ENCODE measurements at regions not wholly inside any gene's neighbourhood (a gene's known extent, or its start where the extent isn't known, plus 50 kb on each side); places are given as distances from the start of the nearest gene placed in this dataset.

DNA sequence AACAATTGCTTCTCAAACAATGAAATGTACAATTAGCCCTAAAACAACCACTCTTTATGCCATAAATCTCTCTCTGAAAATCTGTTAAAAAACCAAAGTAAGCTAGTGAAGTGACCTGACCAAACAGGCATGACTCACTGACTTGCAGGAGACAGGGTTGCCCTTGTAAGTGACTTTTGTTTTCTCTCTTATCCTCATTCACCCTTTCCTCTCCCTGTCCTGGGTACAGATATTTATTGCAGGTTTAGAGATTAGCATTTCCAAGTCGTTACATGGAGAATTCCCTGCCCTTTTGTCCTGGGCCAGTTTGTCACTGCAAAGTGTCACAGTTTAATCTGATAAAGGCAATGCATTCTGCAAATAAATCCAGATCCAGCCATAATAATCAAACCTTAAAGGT, 484.2 kb downstream of the IRX1 start:
- no peak for DNase-seq (ENCODE audit: low read depth)

DNA sequence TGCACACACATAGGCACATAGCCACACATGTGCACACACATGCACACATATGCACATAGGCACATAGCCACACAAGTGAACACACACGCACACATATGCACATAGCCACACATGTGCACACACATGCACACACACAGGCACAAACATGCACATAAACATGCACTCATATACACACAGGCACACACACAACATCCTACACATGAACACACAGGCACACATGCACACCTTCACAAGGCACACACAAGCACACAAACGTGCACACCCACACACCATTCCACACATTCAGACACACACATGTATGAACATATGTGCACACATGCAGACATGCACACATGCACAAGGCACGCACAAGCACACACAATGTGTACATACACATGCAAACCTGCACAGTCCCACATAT, 484.7 kb downstream of the IRX1 start:
- no peak for DNase-seq (ENCODE audit: low read depth)

DNA sequence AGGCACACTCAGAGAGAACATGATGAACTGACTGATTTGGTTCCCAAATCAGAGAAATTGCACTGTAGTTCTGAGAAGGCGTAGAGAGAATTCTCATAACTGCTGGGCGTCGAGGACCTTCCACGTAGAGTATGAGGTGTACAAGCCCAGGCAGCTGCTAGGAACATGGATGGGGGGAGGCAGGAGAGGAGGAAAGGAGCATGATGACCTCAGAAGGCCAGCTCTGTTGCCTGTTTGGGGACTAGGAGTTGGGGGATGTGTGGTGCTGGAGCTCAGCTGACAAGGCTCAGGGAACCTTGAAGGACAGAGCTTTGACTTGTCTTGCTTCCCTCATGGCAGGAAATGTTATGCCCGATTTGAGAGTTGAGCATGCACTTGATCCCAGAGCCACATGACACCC, 485.4 kb downstream of the IRX1 start:
- DNase-seq (ENCODE audit: low read depth): no peak

DNA sequence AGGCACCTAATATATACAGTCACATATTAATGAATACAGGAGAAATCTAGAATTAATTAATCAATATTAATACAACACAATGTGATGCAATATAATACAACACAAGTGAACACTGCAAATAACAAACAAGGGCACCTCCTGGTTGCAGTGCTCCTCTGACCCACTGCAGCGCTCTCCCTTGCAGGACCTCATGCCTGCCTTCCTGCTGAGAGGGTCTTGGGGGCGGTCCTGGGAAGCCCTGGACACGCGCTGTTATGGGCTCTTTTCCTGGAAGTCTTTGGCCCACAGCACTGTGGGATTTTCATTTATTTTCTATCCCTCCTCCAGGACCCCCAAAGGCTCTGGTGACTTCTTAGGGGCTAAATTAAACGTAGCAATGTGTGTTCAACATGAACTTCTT, 485.8 kb downstream of the IRX1 start:
- DNase-seq (ENCODE audit: low read depth): no peak

DNA sequence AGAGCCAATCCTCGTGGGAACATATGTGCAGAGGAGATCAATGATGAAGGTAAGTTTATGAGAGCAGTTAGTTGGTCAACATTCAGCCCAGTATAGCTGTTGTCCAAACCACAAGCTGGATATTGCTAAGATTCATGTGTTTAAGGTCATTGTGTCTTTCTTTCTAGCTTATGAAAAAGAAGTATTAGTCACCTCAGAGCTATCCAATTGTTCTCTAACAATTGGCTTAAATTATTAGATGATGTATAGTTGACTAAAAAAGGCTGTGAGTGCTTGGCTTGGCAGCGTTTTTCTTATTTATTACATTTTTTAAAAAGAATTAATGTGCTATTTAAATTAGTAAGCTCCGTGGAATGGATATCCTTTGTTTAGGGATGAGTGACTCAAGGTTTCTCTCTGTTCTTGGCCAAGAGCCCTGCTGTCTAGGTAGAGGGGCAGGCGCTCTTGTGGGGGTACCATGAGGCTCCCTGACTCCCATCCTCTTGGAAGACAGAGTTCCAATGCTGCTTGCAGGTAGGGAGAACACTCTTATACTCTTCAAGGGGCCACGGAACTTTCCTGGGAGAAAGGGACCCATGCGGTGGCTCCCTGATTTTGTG, 487.4 kb downstream of the IRX1 start:
- no peak for DNase-seq (ENCODE audit: low read depth)

DNA sequence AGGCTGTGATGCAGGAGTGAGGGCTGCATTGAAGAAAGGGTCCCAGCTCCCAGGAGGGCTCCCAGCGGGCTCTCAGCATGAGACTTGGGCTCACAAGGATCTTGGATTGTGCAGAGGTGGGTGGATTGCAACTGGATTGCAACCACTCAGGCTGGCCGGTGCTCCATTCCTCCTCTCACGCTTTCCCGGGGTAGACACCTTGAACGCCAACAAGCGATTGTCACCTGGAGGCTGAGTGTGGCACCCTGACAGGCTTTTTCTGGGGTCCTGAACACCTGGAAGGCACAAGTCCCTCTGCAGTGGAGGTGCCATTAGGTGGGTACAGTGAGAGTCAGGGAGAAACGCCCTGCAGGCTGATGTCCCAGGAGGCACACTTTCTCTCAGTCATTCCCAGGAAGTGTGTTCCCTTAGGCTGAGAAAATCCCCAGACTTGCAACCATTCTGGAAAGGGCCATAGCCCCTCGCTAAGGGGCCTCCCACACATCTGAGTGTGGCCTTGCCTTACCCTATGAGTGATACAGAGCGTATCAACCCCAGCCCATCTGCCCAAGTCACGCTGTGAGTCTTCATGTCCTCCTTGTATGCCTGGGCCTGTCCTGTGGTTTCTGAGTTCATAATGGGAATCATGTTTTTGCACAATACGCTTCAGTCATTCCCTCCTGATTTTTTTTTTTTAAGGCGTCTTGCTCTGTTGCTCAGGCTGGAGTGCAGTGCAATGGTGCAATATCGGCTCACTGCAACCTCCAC, 488.1 kb downstream of the IRX1 start:
- no peak for DNase-seq (ENCODE audit: low read depth)

DNA sequence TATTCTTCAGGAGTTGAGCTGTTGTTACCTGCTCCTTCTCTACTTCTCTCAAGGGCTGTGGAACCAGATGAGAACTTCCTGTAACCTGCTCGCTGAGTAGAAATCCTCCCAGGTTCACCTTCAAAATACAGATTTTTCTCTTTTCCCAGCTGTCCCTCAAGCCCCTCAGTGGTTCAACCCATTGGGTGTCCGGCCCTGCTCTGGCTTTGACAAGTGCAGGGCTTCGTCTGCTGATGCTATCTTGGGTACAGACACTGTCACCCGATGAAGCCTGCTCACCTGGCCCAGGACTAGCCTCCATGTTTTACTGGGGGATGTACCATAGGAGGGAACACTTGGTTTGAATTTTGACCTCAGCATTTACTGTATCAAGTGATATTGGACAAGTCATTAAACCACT, 490.4 kb downstream of the IRX1 start:
- DNase-seq (ENCODE audit: low read depth): no peak

DNA sequence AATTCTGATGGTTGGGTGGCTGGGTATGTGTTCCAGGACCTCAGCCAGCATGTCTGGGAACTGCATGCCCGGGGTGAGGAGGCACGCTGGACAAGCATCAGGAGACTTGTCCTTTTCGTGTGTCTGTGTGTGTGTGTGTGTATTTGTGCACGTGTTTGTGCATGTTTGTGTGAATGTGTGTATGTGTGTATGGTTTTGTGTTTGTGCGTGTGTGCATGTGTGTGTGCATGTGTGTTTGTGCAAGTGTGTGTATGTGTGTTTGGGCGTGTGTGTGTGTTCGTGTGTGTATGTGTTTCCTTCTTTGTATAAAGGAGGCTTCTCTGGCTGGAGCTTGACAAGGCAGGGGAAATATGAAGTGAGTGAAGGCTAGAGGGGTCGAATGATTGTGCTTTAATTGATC, 491.5 kb downstream of the IRX1 start:
- no peak for DNase-seq (ENCODE audit: low read depth)

DNA sequence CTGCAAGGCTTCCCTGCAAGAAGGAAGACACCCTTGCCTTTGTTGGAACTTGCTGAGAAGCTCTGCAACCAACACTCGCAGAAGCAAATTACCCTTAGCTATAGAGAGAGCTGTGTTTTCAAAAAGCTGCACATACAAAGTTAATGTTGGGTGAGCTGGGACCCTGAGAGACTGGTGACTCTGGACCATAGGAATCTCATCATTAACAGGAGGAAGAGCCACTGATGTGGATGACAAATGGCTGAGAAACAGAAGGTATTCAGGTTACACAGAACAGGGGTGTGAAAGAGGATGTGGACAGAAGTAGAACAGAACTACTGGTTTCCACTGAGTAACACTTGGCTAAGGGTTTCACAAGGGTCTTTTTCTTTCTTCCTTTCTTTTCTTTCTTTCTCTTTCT, 493.5 kb downstream of the IRX1 start:
- DNase-seq (ENCODE audit: low read depth): no peak

DNA sequence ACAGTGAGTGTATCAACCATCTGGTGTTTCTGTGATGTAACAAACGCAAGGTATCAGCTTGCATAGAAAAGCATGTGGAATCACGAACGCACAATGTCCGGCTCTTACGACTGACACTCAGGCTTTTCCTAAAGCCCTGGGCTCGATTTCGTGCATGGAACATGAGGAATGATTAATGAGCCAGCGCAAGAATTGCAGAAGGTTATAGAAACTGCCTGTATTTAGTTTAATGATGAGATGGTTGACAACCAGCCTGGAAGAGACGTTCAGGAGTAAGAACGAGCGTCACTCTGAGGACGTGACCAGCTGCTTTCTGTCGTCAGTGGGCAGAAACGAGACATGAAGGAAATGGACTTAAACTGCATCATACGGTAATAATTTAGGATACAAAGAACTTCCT, 497.6 kb downstream of the IRX1 start:
- no peak for DNase-seq (ENCODE audit: low read depth)

DNA sequence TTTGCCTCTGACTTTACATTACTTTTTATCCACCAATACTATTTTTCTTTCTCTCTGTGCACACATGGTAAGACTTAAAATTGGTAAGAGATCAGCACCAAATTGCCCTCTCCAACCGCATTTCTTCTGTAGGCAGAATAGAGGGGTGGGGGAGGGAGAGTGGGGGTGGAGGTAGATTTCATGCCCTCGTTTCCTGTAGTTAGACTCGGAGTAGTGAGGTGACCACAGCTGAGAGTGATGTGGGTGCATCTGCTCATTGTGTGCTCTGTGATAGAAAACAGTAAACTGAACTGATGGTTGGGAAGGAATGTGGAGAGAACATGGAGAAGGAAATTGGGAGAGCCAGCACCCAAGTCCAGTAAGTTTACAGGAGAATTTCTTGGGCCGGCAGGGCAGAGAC, 498.3 kb downstream of the IRX1 start:
- no peak for DNase-seq (ENCODE audit: low read depth)

DNA sequence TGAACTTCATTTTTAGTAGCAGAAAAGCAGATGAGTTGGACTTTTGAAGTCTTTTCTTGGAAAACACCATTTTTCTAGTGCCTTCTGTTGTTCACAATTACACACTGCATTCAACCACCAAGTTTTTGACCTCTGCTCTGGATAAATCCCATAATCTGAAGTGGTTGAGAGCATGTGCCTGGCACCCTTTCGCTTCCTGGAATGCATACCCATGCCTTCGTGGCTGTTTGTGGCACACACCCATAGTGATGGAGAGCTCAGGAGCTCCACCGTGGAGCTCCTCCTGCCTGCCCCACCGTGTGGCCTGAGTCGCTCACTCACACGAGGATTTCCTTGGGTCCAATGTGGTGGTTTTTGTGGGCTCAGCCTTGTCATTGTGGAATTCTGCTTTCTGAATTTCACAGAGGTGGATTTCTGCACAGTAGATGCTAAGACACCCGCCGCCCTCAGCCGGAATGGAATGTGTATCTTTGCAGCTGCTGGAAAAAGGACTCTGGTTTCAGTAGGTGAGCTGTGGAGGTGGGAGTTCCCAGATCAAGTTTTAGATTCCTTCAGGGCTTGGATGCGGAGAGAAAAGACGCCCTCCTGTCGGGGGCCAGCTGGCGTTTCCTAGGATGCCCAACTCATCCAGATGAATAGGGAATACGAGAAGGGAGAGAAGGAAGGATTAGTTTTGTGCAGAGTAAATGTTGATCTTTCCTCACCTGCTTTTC, 500.4 kb downstream of the IRX1 start:
- DNase-seq (ENCODE audit: low read depth): no peak

DNA sequence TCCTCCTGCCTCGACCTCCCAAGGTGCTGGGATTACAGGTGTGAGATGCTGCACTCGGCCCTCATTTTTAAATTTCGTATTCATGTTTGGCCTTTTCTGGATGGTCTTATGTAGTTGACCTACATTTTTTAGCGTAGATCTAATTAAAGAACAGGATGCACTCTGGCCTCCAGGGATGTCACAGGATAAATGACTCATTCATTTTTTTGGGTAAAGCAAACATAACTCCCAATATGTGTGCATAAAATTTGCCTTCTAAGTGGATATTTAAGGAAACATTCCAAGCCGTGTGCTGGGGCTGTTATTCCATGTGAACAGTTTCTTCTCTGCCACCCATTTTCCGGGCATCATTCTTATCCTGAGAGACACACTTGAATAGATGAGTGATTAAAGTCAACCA, 501.6 kb downstream of the IRX1 start:
- no peak for DNase-seq (ENCODE audit: low read depth)

DNA sequence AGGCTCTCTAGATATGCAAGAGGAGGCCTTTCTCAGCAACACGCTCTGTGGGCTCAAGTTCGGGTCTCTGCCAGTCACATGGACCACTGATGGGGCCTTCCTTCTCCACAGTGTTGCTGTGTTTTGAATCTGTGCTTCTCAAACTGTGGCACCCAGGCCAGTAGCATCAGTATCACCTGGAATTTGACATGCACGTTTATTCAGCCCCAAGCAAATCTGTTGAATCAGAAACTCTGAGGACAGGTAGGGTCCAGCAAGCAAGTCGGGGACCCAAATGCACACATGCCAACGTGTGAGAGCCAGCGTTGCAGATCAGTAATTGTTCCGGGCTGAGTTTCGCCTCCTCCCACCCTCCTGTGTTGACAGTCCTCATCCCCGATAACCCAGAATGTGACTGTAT, 502.6 kb downstream of the IRX1 start:
- no peak for DNase-seq (ENCODE audit: low read depth)

DNA sequence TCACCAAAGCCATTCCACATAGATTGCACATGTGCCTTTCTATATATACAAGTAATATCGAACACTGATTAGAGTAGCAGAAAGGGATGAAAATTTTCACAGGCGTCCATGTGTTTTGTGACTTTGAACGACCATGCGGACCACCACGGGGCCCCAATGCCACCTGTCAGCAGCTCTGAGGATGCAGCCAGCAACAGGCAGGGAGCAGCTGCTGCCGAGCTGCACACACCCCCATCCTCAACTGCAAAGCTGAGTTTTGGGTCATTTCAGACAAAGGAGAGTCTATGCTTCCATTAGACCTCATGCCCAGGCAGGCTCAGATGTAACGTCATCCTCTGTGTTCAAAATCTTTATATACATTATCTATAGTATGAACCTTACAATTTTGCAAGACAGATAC, 503.8 kb downstream of the IRX1 start:
- no peak for DNase-seq (ENCODE audit: low read depth)

DNA sequence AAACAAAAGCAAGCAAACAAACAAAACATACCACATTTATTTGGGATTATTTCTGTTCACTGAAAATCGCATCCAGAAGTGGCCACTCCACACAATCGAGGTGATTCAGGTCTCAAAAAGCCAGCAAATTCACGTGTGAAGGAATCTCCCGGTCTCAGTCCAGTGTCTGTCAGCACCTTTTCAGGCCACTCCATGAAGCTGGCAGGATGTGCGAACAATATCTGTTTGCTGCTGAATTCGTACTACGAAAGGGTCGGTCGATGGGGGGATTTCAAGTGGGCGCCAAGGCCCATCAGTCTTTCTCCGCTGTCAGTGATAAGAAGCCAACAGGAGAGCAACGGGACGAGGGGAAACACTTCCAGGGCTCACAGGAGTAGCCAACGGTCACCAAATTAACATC, 505.1 kb downstream of the IRX1 start:
- DNase-seq (ENCODE audit: low read depth): no peak

DNA sequence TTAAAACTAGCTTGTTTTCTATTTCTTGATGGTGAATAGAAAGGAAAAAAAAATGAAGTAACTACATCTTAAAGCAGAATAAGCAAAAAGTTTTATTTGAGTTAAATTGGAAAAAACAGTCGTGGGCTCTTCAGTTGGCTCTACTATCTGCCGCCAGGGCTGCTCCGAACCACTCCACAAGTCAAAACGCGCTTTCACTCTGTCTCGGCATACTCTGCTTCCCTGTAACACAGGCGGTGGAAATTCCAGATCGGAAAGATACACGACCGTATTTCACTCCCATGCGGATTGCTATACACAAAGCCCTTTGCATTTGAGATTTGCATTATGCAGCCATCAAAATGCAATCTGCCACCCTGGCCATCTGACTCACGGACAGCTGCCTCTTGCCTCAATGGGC, 505.6 kb downstream of the IRX1 start:
- no peak for DNase-seq (ENCODE audit: low read depth)

DNA sequence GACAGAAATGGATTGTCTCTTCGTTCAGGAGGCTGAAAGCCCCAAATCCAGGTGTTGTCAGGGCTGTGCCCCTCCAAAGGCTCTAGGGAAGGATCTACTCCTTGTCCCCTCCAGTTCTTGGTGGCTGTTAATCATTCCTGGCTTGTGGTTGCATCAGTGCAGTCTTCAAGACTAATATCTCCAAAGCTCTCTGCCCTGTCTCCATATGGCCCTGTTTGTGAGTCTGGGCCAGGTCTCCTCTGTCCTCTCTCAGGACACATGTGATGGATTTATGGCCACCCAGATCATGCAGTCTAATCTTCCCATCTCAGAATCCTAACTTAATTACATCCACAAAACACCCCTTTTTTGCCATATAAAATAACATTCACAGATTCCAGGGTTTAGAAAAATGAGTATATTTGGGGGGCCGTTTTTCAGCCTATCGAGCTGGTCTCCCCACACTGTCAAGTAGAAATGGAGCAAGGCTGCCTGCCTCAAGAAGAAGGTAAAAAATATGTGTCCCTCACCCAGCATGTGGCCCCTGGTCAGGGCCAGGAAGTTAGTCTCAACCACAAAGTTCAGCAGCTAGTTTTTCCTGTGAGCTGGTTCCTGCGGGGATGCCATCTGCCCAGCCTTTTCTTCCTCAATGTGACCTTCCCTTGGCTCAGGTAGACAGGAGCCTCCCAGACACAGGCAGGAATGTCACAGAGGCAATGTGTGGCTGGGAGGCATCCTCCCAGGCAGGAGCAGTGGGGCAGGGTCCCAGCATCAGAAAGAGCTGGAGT, 509.4 kb downstream of the IRX1 start:
- DNase-seq (ENCODE audit: low read depth): no peak

DNA sequence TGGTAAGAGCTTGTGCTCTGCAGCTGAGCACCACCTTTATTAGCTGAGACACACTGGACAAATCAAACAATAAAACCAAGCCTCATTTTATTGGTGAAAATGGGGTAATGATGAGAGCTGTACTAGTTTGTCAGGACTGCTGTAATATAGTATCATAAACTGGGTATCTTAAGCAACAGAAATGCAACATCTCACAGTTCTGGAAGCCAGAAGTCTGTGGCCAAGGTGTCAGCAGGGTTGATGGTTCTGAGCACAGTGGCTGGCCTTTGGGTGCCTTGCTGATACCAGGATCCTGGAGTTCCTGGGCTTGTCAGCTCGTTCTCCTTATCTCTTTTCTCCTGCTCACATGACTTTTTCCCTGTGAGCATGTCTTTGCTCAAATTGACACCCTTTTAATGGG, 513.1 kb downstream of the IRX1 start:
- no peak for DNase-seq (ENCODE audit: low read depth)

DNA sequence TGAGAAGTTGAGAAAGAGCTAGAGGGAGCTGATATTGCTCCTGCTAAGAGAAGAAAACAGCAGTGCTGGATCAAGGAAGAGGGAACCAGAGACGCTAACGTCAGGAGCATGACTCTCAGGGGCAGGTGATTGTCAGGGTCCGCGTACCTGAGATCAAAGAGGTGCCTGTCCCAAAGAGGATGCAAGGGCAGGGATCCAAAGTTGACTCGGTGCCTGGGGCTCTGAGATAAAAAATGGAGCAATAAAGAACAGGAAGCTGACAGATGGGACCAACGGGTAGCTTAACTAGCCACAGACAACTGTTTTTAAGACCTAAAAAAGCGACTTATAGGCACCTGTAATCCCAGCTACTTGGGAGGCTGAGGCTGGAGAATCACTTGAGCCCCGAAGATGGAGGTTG, 517.8 kb downstream of the IRX1 start:
- no peak for DNase-seq (ENCODE audit: low read depth)

DNA sequence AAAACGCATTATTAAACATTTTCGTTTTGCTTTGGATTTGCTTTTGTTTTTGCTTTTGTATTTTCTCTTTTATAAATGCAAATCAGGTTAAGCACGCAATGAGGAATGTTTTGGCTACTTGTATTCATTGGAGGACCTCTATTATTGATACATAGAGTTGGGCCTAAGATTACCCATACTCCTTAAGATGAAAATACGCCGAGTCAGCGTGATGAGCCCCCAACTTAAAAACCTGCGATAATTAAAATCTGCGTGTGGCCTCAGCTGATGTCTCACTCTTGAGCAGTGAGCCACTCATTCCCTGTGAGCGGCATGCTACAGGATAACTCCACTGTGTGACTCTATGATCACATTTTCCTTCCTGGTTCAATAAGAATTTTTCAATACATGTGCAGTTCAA, 518.3 kb downstream of the IRX1 start:
- DNase-seq (ENCODE audit: low read depth): no peak

DNA sequence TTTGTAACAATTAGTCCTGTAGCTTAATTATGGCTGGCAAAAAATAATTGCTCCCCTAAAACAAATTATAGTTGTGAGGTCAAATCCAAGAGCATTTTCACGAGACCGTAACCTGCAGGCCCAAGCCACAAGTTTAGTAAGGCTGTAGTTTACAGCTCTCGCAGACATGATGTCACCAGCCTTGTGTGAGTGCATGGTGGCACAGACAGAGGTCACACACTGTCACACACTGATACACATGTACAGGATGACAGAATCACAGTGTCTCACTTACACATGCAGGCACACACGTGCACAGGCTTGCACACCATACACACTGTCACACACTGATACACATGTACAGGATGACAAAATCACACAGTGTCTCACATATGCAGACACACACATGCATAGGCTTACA, 518.8 kb downstream of the IRX1 start:
- no peak for DNase-seq (ENCODE audit: low read depth)

DNA sequence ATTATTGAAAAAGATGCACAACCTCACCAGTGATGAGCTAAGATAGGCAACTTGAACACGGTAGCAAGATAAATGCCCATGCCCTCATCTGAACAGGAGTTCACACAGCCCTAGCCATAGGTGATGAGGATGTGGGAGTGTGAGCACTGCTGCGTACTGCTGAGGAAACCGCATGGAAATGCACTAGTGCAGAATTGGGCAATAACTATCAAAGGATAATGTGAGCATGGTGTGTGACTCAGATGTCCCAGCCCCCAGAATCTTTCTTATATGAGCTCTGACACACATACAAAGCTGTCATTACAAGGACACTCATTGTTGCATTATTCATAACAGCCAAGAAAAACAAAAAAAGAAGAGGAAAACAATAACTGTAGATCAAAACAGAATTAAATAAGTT, 521.2 kb downstream of the IRX1 start:
- no peak for DNase-seq (ENCODE audit: low read depth)

All from EH (cell line).